ENCODE measurements at regions not wholly inside any gene's neighbourhood (a gene's known extent, or its start where the extent isn't known, plus 50 kb on each side); places are given as distances from the start of the nearest gene placed in this dataset.

DNA sequence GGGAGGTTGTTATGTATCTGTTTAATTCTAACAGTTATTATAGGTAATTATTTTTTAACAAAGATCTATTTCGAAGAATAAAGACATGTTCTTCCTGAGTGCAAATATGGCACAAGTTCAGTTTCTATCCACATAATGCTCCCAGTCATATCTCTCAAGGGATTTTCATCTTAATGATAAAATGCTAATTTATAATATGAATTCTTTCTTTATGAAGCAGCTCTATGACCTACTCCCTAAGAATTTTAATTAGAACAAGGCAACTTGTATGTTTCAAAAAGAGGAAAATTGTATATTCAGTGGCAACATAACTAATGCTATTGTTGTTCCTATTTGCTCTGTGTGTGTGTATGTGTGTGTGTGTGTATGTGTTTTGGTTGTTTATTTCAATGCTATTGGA lies 1222.1 kb upstream of the NCAM2 start:
- DNase-seq (ENCODE audit: low read depth in 2 of 3, low spot score in 1 of 3): no peak

DNA sequence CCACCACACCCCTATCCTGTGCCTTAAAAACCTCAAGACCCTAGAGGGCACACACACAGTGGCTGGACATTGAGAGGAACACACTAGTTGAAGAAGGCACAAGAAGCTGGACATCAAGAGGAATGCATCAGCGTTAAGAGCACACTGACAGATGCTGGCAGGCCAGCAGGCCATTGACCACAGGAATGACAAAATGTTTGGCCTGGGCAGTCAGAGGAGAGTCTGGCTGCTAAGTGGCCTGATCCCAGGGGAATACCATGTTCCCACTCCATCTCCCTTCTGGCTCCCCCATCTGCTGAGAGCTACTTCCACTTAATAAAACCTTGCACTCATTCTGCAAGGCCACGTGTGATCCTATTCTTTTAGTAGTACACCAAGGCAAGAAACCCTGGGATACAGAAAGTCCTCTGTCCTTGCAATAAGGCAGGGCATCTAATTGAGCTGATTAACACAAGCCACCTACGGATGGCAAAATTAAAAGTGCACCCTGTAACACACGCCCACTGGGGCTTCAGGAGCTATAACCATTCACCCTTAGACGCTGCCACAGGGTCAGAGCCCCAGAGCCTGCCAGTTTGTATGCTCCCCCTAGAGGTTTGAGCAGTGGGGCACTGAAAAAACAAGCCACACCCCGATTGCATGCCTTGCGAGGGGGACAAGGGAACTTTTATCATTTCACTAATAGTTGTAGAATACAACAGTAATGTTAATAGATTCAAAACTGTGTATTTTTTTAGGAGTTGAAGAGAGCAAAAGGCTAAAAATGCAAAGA lies 1216.1 kb upstream of the NCAM2 start:
- DNase-seq (ENCODE audit: low read depth in 2 of 3, low spot score in 1 of 3): no peak

DNA sequence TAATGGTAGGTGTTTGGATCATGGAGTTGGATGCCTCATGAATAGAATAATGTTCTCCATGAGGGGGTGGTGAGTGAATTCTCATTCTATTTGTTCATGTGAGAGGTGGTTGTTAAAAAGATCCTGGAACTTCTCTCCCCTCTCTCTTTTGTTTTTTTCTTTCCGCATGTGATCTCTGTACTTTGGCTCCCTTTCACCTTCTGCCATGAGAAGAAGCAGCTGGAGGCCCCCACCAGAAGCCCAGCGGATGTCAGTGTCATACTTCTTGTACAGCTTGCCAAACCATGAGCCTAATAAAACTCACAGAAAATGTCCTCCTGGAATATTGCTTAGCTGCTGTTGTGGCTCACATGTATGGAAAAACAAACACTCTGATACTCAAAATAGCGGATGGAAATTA lies 1212.3 kb upstream of the NCAM2 start:
- DNase-seq (ENCODE audit: low read depth in 2 of 3, low spot score in 1 of 3): no peak

DNA sequence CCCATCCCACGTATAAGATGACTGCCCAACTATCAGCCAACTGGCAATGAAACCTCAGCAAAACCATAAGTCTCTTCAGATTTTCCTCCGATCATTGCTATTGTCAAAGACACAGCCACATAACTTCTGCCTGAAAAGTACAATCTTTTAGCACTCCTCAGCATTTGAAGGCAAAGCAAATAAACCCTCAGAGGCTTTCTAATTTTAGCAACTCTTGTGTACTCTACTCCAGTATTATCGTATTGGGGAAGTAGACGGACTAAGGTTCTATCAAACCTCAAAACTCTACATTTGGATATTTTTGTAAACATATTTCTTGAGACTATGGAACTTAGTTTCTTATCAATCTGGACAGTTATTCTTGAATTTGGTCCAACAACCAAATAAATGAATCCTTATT lies 1206.2 kb upstream of the NCAM2 start:
- DNase-seq (ENCODE audit: low read depth in 2 of 3, low spot score in 1 of 3): no peak

DNA sequence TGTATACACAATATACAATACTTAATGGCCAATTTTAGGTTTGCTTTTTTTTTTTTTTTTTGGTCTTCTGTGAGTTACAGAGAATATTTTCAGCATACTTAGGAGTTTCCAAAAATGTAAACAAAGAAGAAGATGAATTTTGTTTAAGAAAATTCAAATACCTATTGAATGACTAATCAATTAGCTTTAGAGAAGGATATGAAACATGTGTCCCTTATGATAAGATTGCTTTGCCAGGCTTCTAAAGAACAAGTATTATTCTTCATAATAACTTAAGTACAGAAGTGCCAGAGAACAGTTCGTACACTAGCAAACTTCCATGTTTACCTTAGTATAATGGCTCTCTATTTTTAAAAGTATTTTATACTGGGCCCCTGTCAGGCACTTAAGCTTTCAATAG lies 1191.0 kb upstream of the NCAM2 start:
- no peak for DNase-seq (ENCODE audit: low read depth in 2 of 3, low spot score in 1 of 3)

DNA sequence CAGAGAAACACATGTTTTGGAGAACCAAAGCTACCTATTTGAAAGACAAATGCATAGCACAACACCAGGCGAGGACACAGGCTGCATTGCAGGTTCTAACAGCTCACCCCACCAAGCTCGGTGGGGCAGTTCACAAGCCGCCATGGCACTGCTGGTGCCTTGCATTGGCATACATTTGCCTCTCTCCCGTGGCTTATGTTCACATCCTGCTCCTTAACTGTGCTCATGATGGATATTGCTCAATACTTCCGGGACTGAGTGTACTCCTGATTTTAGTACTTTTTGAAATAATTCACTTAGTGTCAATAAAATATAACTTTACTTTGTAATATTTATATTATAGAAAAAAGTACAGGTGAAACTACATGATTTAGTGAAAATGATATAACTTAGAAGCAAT lies 1187.4 kb upstream of the NCAM2 start:
- no peak for DNase-seq (ENCODE audit: low read depth in 2 of 3, low spot score in 1 of 3)

DNA sequence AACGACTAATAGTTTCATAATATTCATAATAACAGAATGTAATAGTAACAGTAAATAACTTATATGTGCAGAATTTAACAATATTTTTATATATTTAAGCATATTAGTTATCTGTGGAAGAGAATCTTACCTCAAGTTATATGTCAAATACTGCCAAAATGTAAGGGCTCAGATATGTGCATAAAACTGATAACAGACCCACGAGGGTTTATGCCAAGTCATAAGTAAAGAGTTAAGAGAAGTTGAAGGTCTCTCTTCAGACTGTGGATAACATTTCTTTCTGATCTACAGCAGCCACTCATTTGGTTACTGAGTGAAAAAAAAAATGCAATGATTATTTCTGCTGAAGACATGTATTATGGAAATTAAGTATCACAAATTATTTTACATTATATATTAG lies 1167.8 kb upstream of the NCAM2 start:
- DNase-seq (ENCODE audit: low read depth in 2 of 3, low spot score in 1 of 3): no peak

DNA sequence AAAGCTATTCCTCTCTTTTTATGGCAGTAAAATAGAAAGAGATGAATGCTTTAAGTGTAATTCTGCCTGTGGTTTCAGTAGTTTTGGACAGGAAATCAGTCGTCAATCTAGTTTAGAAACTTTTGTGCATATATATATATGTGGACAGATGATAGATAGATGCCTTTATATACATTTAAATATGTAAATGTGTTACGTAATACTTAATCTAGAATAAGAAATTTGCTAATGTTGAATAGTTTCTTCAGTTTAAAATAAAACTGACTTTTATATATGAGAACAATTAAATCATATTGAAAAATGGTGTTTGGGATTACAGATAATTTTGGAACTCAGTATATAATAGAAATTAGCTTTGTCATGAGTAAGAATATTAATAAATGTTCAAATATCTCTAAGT lies 1165.7 kb upstream of the NCAM2 start:
- no peak for DNase-seq (ENCODE audit: low read depth in 2 of 3, low spot score in 1 of 3)

DNA sequence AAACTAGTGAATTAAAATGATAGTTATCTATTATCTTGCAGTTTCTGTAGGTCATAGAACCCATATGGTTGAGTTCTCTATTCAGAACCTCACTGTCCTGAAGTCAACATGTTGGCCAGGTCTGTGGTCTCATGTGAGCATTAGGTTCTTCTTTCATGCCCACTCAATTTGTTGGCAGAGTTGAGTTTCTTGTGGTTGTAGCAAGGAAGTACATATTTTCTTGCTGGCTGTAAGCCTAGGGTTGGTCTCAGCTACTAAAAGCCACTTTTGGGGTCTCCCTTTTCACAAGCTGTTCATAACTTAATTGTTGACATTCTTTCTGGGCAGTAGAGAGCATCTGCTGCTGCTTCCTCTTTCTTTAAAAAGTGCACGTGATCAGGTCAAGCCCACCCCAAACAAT lies 1165.1 kb upstream of the NCAM2 start:
- DNase-seq (ENCODE audit: low read depth in 2 of 3, low spot score in 1 of 3): no peak

DNA sequence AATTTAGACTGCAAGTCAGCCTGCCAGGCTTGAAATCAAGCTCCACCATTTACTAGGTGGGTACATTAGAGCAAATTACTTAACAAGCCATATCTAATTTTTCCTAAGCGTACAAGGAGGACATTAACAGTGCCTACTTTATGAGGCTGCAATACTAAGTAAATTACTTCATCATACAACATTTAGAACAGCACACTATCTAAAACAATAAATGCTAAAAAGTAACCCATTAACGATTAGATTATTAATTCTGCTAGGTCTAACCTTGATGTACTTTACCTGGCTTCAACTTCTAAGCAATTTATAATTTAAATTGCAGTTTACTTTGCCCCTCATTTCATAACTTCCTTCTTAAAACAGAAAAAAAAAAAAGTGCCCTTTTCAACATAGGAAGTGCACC lies 1155.6 kb upstream of the NCAM2 start:
- no peak for DNase-seq (ENCODE audit: low read depth in 2 of 3, low spot score in 1 of 3)

DNA sequence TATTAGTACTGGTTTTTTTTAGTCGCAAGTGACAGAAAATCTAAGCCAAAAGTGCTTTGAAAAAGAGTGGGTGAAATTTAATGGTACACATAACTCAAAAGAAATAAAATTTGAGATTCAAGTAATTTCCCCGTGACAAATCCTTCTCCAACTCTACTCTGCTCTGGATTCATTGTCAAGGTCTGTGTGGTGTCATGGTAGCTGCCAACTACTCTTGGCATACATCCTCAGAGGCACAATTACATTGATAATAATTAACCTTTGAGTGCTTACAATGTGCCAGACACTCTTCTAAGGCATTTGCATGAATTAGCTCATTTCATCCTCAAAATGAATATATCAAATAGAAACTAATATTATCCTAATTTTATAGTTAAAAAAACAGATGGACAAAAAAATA lies 1153.9 kb upstream of the NCAM2 start:
- no peak for DNase-seq (ENCODE audit: low read depth in 2 of 3, low spot score in 1 of 3)

DNA sequence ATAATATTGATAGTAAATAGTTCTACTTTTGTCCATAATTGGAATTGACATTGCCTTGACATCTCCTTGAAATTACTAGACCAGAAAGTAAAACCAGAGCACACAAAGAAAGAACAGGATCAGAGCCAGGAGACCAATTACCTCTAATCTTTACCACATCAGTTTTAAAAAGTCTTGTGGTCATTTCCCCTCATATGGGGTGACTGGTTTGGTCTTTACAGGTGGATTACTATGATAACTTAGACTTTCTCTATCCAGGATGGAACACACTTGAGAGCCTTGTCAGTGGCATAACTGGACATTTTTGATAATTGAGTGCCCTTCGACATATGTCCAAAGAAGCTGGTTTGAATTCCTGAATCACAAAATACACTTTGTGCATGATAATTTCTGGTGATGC lies 1148.1 kb upstream of the NCAM2 start:
- DNase-seq (ENCODE audit: low read depth in 2 of 3, low spot score in 1 of 3): no peak

DNA sequence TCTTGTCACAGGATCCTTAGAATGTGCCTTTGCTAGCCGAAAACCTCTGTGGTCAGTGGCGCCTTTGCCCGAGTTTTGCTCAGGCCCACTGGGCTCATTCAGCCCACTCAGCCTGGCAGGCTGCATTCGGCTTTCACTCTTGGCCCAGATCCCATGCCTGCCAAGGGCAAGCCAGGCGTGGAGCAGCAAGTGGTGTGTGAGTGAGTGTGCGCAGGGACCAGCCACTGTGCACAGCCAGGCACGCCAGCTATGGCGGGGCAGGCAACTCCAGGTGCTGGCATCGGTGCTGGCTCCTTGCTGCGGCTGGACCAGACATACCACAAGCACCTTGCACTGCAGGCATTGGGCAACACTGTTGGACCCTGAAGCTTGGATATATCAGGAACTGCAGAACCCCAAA lies 1145.1 kb upstream of the NCAM2 start:
- no peak for DNase-seq (ENCODE audit: low read depth in 2 of 3, low spot score in 1 of 3)

DNA sequence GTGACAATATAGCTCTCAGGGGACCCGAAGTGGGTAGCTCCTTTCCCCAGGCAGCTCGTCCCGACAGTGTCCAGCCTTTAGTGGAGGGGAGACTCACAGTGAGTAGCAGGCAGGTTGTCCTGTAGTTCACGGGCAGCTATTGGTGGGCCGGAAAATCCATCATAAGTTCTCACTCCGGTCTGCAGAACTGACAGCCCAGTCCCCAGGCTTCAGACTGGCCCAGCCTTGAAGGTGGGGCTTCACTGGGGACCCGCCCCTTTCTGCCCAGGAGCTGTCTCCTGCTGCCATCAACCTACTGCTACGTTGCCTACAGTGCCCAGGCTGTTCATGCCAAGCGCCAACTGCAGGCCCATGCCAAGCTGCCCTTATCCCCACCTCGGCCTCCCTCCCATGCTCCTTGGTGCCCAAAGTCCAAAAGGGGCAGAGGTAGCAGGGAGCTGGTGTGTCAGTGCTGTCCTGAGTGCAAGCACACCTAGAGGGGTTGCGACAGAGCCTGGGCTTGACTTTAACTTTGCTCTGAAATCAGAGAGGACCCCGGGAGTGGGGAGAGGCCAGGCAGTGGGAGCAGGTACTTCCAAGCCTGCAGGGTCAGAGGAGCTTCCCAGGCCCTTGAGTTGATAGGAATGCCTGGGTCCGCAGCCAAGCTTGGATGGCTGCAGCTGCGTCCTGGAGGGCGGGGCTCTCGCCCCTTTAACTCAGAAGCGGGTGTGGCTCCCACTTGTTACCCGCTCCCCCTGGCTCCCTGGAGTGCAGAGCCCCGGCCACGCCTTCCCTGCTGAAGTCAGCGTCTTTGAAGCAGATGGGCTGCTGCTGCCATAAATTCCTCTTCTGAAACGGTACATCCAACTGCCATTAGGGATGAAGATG lies 1144.3 kb upstream of the NCAM2 start:
- no peak for DNase-seq (ENCODE audit: low read depth in 2 of 3, low spot score in 1 of 3)

DNA sequence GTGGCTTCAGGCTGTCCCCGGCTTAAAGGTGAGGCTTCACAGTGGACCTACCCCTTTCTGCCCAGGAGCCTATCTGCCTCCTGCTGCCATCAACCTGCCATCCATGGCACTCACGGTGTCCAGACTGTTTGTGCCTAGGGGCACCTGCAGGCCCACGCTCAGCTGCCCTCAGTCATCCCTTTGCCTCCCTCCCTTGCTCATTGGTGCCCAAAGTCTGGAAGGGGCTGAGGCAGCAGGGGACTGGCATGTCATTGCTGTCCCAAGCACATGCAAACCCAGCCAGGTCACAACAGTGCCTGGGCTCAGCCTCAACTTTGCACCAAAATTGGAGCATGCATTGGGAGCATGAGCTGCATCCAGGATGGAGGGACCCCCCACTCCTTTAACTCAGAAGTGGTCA lies 1142.7 kb upstream of the NCAM2 start:
- no peak for DNase-seq (ENCODE audit: low read depth in 2 of 3, low spot score in 1 of 3)

DNA sequence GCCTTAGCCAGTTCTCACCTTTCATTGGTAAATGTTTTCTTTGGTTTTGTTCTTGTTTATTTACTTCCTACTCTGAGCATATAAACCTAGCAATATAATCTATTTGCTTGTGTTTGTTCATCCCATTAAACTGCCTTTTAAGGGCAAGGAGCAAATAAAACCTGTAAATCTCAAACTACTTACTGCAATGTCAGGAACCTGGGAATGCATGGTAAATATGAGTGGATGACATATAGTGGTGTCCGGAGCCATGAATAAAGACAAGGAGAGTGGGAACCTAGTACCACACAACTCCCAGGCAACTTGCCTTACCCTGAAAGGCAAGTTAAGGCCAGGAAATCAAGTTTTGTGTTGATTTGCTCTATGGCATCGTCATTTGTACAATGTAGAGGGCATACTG lies 1133.7 kb upstream of the NCAM2 start:
- DNase-seq (ENCODE audit: low read depth in 2 of 3, low spot score in 1 of 3): no peak

DNA sequence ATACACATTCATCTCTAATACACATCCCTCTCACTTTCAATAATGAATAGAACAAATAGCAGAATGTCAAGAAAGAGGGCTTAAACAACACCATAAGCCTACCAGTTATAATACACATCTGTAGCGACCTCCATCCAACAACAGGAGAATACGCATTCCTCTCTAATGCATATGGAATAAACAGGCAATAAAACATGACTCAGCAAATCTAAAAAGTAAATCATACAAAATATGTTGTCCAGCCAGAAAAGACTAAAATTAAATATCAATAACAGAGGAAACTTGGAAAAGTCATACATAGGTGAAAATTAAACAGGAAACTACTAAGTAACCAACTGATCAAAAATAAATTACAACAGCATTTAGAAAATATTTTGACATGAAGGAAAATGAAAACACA lies 1127.5 kb upstream of the NCAM2 start:
- no peak for DNase-seq (ENCODE audit: low read depth in 2 of 3, low spot score in 1 of 3)

DNA sequence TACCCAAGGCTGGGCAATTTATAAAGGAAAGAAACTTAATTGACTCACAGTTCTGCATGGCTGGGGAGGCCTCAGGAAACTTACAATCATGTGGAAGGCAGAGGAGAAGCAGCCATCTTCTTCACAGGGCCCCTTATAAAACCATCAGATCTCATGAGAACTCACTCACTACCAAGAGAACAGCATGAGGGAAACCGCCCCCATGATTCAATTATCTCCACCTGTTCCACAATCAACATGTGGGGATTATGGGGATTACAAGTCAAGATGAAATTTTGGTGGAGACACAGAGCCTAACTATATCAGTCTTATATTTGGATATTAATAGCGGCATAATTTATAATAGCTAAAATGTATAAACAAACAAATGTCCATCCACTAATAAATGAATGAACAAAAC lies 1123.7 kb upstream of the NCAM2 start:
- no peak for DNase-seq (ENCODE audit: low read depth in 2 of 3, low spot score in 1 of 3)

DNA sequence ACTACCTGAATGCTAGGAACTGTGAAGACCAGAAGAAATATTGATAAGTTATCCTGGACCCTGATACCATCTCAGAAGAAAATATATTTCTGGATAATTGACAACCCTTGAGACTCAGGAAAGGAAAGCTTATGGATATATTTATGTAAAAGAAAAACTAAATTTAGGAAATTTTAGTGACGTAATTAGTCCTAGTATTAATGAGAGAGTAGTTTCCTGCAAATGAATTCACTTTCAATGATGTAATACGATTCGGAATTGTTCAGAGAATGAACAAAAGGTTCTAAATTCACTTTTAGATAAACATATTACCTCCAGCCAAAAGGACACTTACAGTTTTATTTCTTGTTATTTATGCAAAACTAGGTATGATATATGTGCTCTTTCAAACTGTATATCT lies 1120.1 kb upstream of the NCAM2 start:
- DNase-seq (ENCODE audit: low read depth in 2 of 3, low spot score in 1 of 3): no peak

DNA sequence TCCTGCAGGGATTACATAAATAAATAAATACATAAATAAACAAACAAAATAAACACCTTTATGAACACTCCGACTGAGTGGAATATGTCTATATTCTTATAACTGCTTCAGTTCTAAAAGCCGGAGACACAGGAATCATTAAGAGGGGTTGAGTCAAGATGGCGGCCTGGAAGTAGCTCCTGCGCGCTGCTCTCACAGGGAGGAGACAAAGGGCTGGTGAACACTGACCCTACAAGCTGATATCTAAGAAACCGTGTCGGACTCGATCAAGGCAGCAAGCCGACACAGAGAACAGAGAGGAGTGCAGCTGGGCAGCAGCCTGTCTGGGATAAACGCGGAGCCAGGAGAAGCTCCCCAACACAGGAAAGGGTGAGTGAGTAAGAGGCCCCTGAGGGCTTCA lies 1098.6 kb upstream of the NCAM2 start:
- DNase-seq (ENCODE audit: low read depth in 2 of 3, low spot score in 1 of 3): no peak

DNA sequence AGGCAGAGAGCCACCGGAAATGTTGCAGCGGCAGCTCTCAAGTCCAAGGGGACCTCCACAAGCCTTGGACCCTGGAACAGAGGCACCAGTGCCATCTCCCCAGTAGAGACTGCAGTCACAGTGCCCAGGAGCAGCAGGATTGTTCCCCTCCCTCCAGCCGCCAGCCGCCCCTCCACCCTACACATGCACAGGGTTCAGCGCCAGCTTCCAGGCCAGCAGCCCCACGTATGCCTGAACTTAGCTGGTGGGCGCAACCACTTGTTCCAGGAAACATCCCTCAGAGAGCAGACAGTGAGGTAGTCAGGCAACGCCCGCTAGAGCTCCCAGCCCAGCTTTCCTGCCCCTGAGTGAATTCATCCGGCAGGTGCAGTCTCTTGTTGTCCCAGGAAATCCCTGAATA lies 1098.1 kb upstream of the NCAM2 start:
- DNase-seq (ENCODE audit: low read depth in 2 of 3, low spot score in 1 of 3): no peak

DNA sequence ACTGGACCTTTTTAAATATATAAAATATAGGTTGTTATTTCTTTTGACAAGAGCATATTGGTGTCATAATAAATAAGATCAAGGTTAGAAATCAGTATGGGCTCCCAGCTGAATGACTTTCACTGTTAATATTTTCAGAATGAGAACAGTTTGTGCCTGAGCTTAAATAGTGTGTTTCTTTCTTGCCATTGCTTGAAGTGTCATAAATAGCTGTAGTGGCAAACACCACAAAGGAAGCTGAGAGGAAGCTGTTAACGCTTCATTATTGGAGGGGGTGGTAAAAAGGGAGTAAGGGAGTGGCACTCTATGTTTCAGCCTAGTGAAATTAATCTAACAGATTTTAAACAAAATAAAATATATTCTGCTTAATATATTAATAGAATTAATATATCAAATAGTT lies 1089.8 kb upstream of the NCAM2 start:
- no peak for DNase-seq (ENCODE audit: low read depth in 2 of 3, low spot score in 1 of 3)

DNA sequence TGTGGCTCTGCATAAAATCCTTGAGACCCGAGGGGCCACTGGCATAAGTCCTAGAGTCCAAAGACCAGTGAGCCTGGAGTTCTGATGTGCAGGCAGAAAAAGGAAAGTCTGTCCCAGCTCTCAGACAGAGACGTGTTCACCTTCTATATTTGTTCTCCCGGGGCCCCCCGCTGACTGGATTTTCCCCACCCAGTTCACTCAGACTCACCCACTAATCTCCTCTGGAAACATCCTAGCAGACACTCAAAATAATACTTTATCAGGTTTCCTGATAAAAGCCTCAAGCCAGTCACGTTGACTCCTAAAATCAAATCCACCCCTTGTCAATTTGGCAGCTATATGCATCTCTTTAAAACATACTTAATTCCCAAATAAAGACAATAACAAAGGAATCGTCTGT lies 1084.2 kb upstream of the NCAM2 start:
- no peak for DNase-seq (ENCODE audit: low read depth in 2 of 3, low spot score in 1 of 3)
